ENCODE measurements at regions not wholly inside any gene's neighbourhood (a gene's known extent, or its start where the extent isn't known, plus 50 kb on each side); places are given as distances from the start of the nearest gene placed in this dataset.
A peak's percentile ranks its signal among the peaks of the same experiment; 100 is the strongest.

GRCh38 chr18:46282646-46283045 is 178.5 kb downstream of the HAUS1 start:
- Mint-ChIP-seq H3K36me3 (no peaks in the 10 kb centered on the region), H3K9me3 (no peaks in the 10 kb centered on the region), H3K27ac (peak overlapping the region; percentile 39), H3K27me3 (ENCODE audit: low read depth) (no peaks in the 10 kb centered on the region; the same call in 1 of the 2 replicates), H3K4me3 (no peak overlapping the region), H3K4me1 (peaks cover 30% of the 10 kb centered on the region)
- ChIA-PET CTCF (interaction anchor here (1.4 to 6.2 kb wide), 8 partner anchors 36 to 375 kb away, joined by 3 to 104 read pairs (median 16); partner anchors contain the start of gene LOXHD1), POLR2A (interaction anchor here (0.7 kb wide), 1 partner anchor 159 kb away, joined by 3 read pairs; no protein-coding TSS in a partner anchor)
- DNase-seq (ENCODE audit: low spot score) (no peak), ATAC-seq (no peak)
- no peak for TF ChIP-seq FOXJ3 (CRISPR knock-in tag; IDR thresholded peaks at IDR 0.05; ENCODE audit: borderline replicate concordance)
- TF ChIP-seq TP53 (CRISPR knock-in tag; IDR thresholded peaks at IDR 0.05), result no peak
- no peak for TF ChIP-seq PRDM15 (CRISPR knock-in tag; IDR thresholded peaks at IDR 0.05)
- TF ChIP-seq TEAD1 (CRISPR knock-in tag; IDR thresholded peaks at IDR 0.05), result no peak
- no peak for TF ChIP-seq HMGXB4 (CRISPR knock-in tag; IDR thresholded peaks at IDR 0.05)

GRCh38 chr18:46283268-46283667 is 179.1 kb downstream of the HAUS1 start:
- H3K27me3 Mint-ChIP-seq (ENCODE audit: low read depth), result no peaks in the 10 kb centered on the region; the same call in 1 of the 2 replicates
- H3K4me3 Mint-ChIP-seq, result no peak overlapping the region
- no peaks in the 10 kb centered on the region for H3K9me3 Mint-ChIP-seq
- ATAC-seq (no peak), DNase-seq (ENCODE audit: low spot score) (no peak)
- H3K36me3 Mint-ChIP-seq, result no peaks in the 10 kb centered on the region
- ChIA-PET CTCF (interaction anchor here (0.6 to 6.2 kb wide), 15 partner anchors 11 to 374 kb away, joined by 3 to 104 read pairs (median 4); partner anchors contain the start of gene LOXHD1), POLR2A (interaction anchor here (1.4 kb wide), 1 partner anchor 11 kb away, joined by 4 read pairs; no protein-coding TSS in a partner anchor)
- H3K27ac Mint-ChIP-seq, result peak overlapping the region; percentile 81
- TF ChIP-seq ZNF138 (CRISPR knock-in tag; conservative IDR thresholded peaks at IDR 0.05), result no peak
- no peak for TF ChIP-seq ZNF671 (CRISPR knock-in tag; IDR thresholded peaks at IDR 0.05)
- TF ChIP-seq ZNF512 (CRISPR knock-in tag; IDR thresholded peaks at IDR 0.05; ENCODE audit: borderline replicate concordance), result no peak
- no peak for TF ChIP-seq AFF4 (CRISPR knock-in tag; IDR thresholded peaks at IDR 0.05; ENCODE audit: borderline replicate concordance)
- no peak for TF ChIP-seq NFATC4 (CRISPR knock-in tag; IDR thresholded peaks at IDR 0.05)
- no peak for TF ChIP-seq RELA (CRISPR knock-in tag; IDR thresholded peaks at IDR 0.05; ENCODE audit: borderline replicate concordance)
- H3K4me1 Mint-ChIP-seq, result peaks cover 25% of the 10 kb centered on the region
